ENCODE measurements at regions not wholly inside any gene's neighbourhood (a gene's known extent, or its start where the extent isn't known, plus 50 kb on each side); places are given as distances from the start of the nearest gene placed in this dataset.

- TF ChIP-seq, protein P1, sequence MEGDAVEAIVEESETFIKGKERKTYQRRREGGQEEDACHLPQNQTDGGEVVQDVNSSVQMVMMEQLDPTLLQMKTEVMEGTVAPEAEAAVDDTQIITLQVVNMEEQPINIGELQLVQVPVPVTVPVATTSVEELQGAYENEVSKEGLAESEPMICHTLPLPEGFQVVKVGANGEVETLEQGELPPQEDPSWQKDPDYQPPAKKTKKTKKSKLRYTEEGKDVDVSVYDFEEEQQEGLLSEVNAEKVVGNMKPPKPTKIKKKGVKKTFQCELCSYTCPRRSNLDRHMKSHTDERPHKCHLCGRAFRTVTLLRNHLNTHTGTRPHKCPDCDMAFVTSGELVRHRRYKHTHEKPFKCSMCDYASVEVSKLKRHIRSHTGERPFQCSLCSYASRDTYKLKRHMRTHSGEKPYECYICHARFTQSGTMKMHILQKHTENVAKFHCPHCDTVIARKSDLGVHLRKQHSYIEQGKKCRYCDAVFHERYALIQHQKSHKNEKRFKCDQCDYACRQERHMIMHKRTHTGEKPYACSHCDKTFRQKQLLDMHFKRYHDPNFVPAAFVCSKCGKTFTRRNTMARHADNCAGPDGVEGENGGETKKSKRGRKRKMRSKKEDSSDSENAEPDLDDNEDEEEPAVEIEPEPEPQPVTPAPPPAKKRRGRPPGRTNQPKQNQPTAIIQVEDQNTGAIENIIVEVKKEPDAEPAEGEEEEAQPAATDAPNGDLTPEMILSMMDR (IDR thresholded peaks at IDR 0.05; ENCODE audit: low read length): no peak
- no peak for TF ChIP-seq EZH2 (IDR thresholded peaks at IDR 0.05; ENCODE audit: borderline replicate concordance, low read length)
Measured at GRCh38 chr5:38662090-38662489, 105.6 kb upstream of the LIFR start.

Measured in OCI-LY1 (cell line).